Spleen (tissue), 7 donors: ENCODE measurements at regions not wholly inside any gene's neighbourhood (a gene's known extent, or its start where the extent isn't known, plus 50 kb on each side); places are given as distances from the start of the nearest gene placed in this dataset.

Experiments used
- CTCF ChIP-seq, 11 experiments: fragments of 200-600 bp in 7 of 11; fragments of 450-650 bp in 4 of 11; sonication (generic) in 4 of 11; IDR thresholded peaks in 8 of 11; conservative IDR thresholded peaks in 3 of 11; 1 replicate in 7 of 11; 2 replicates in 4 of 11; pipeline versions ENCODE4 v1.4.0 to v1.8.0; 2016 to 2021; ENCODE audit warnings: antibody characterized with exemption in 11 of 11, inconsistent platforms in 4 of 11, mild to moderate bottlenecking in 1 of 11
- POLR2A ChIP-seq, 3 donors: fragments of 450-650 bp; IDR thresholded peaks; one replicate each; pipeline ENCODE4 v1.5.1; 2017; ENCODE audit warnings: antibody characterized with exemption in 3 of 3, mild to moderate bottlenecking in 1 of 3
- POLR2AphosphoS5 ChIP-seq, 3 donors: sonication (generic); formaldehyde crosslinking; IDR thresholded peaks; one replicate each; pipeline ENCODE4 v1.5.1; 2017; ENCODE audit warnings: antibody characterized with exemption in 3 of 3
- donor health status: DM: no; HTN: no; CAD: no; lungs with moderate emphysema.
- donor health status: DM: no; HTN: no; CAD: no.
- donor health status: DM: no; HTN: no; CAD: no.

GRCh38 chr9:30774326-30774725, 1610.1 kb upstream of the ACO1 start:
- TF ChIP-seq POLR2A (IDR thresholded peaks at IDR 0.05) (no peak), CTCF (IDR thresholded peaks at IDR 0.05 in 8 of 11, conservative IDR thresholded peaks at IDR 0.05 in 3 of 11) (no peak), POLR2AphosphoS5 (IDR thresholded peaks at IDR 0.05) (no peak)
